ENCODE measurements at regions not wholly inside any gene's neighbourhood (a gene's known extent, or its start where the extent isn't known, plus 50 kb on each side); places are given as distances from the start of the nearest gene placed in this dataset.
A peak's percentile ranks its signal among the peaks of the same experiment; 100 is the strongest.

GRCh38 chr11:28729339-28729738 lies 621.2 kb downstream of the METTL15 start:
- Histone ChIP-seq H3K9me3 (no peaks in the 10 kb centered on the region), H3K4me1 (no peaks in the 10 kb centered on the region), H3K4me3 (no peak overlapping the region), H3K27ac (no peak overlapping the region), H3K36me3 (no peaks in the 10 kb centered on the region), H3K27me3 (no peaks in the 10 kb centered on the region)
- intact Hi-C loops (cut with DNase I), result no loop called here
- no peak for TF ChIP-seq CTCF (IDR thresholded peaks at IDR 0.05)
- ATAC-seq, result no peak
- DNase-seq, result peak in 1 of 4 donors; percentile 18

GRCh38 chr11:28728666-28729065 lies 620.5 kb downstream of the METTL15 start:
- H3K27me3 ChIP-seq, result no peaks in the 10 kb centered on the region
- H3K4me3 ChIP-seq, result no peak overlapping the region
- no peaks in the 10 kb centered on the region for H3K4me1 ChIP-seq
- no peak overlapping the region for H3K27ac ChIP-seq
- no peaks in the 10 kb centered on the region for H3K36me3 ChIP-seq
- ATAC-seq (no peak), DNase-seq (no peak)
- TF ChIP-seq CTCF (IDR thresholded peaks at IDR 0.05), result no peak
- no peaks in the 10 kb centered on the region for H3K9me3 ChIP-seq
- intact Hi-C loops (cut with DNase I), result no loop called here

- Histone ChIP-seq H3K36me3 (no peaks in the 10 kb centered on the region), H3K9me3 (no peaks in the 10 kb centered on the region), H3K27ac (no peak overlapping the region), H3K4me3 (no peak overlapping the region), H3K27me3 (no peaks in the 10 kb centered on the region), H3K4me1 (no peaks in the 10 kb centered on the region)
- intact Hi-C loops (cut with DNase I), result no loop called here
- no peak for TF ChIP-seq CTCF (IDR thresholded peaks at IDR 0.05)
- DNase-seq (no peak), ATAC-seq (peak; percentile 41)
These were observed 619.1 kb downstream of the METTL15 start for GRCh38 chr11:28727254-28727653.

GRCh38 chr11:28726432-28726831 lies 618.2 kb downstream of the METTL15 start:
- TF ChIP-seq CTCF (IDR thresholded peaks at IDR 0.05), result no peak
- Histone ChIP-seq H3K27ac (no peak overlapping the region), H3K4me1 (no peaks in the 10 kb centered on the region), H3K27me3 (no peaks in the 10 kb centered on the region), H3K4me3 (no peak overlapping the region), H3K36me3 (no peaks in the 10 kb centered on the region), H3K9me3 (no peaks in the 10 kb centered on the region)
- ATAC-seq, result no peak
- intact Hi-C loops (cut with DNase I), result no loop called here
- no peak for DNase-seq

GRCh38 chr11:28715726-28716125 lies 607.5 kb downstream of the METTL15 start:
- ATAC-seq, result no peak
- Histone ChIP-seq H3K9me3 (no peaks in the 10 kb centered on the region), H3K4me3 (no peak overlapping the region), H3K4me1 (no peaks in the 10 kb centered on the region), H3K27ac (no peak overlapping the region), H3K27me3 (no peaks in the 10 kb centered on the region), H3K36me3 (no peaks in the 10 kb centered on the region)
- intact Hi-C loops (cut with DNase I), result no loop called here
- no peak for DNase-seq
- no peak for TF ChIP-seq CTCF (IDR thresholded peaks at IDR 0.05)

Data from left lung (tissue), 4 donors.